ENCODE measurements at regions not wholly inside any gene's neighbourhood (a gene's known extent, or its start where the extent isn't known, plus 50 kb on each side); places are given as distances from the start of the nearest gene placed in this dataset.

GRCh38 chr14:84874436-84874835 lies 655.5 kb upstream of the FLRT2 start:
- Histone ChIP-seq H3K9me3 (no peaks in the 10 kb centered on the region), H3K27me3 (no peaks in the 10 kb centered on the region), H3K4me1 (no peaks in the 10 kb centered on the region), H3K36me3 (no peaks in the 10 kb centered on the region), H3K27ac (no peak overlapping the region), H3K4me3 (no peak overlapping the region)
- intact Hi-C loops (cut with DNase I), result no loop called here
- TF ChIP-seq POLR2AphosphoS5 (IDR thresholded peaks at IDR 0.05), result no peak
- TF ChIP-seq POLR2A (IDR thresholded peaks at IDR 0.05), result no peak
- TF ChIP-seq CTCF (IDR thresholded peaks at IDR 0.05), result no peak
- TF ChIP-seq EP300 (IDR thresholded peaks at IDR 0.05), result no peak
- no peak for DNase-seq
- 88 to 95% methylated on average over 2 of the region's 2 CpGs for WGBS, 2 donors

- Histone ChIP-seq H3K27me3 (no peaks in the 10 kb centered on the region), H3K27ac (no peak overlapping the region), H3K9me3 (no peaks in the 10 kb centered on the region), H3K4me3 (no peak overlapping the region), H3K36me3 (no peaks in the 10 kb centered on the region), H3K4me1 (no peaks in the 10 kb centered on the region)
- intact Hi-C loops (cut with DNase I), result no loop called here
- TF ChIP-seq POLR2A (IDR thresholded peaks at IDR 0.05) (no peak), EP300 (IDR thresholded peaks at IDR 0.05) (no peak), CTCF (IDR thresholded peaks at IDR 0.05) (no peak), POLR2AphosphoS5 (IDR thresholded peaks at IDR 0.05) (no peak)
- WGBS, 2 donors, result 88 to 92% methylated on average over 1 of the region's 1 CpG
- DNase-seq, result no peak
These were observed 652.9 kb upstream of the FLRT2 start for GRCh38 chr14:84877061-84877460.

GRCh38 chr14:84882830-84883229 lies 647.1 kb upstream of the FLRT2 start:
- H3K27me3 ChIP-seq, result no peaks in the 10 kb centered on the region
- WGBS, 2 donors, result 81 to 83% methylated on average over 1 of the region's 1 CpG

GRCh38 chr14:84885061-84885460 lies 644.9 kb upstream of the FLRT2 start:
- intact Hi-C loops (cut with DNase I), result no loop called here
- Histone ChIP-seq H3K36me3 (no peaks in the 10 kb centered on the region), H3K4me1 (no peaks in the 10 kb centered on the region), H3K9me3 (peaks cover 0 to 4% (median 0%) of the 10 kb centered on the region in 4 donors), H3K27me3 (no peaks in the 10 kb centered on the region), H3K4me3 (no peak overlapping the region), H3K27ac (no peak overlapping the region)
- TF ChIP-seq POLR2A (IDR thresholded peaks at IDR 0.05) (no peak), CTCF (IDR thresholded peaks at IDR 0.05) (no peak), EP300 (IDR thresholded peaks at IDR 0.05) (no peak), POLR2AphosphoS5 (IDR thresholded peaks at IDR 0.05) (no peak)
- 69 to 78% methylated on average over 3 of the region's 3 CpGs for WGBS, 2 donors
- no peak for DNase-seq

More at GRCh38 chr14:84882830-84883229, 647.1 kb upstream of the FLRT2 start:
- no peaks in the 10 kb centered on the region for H3K36me3 ChIP-seq
- no peak overlapping the region for H3K4me3 ChIP-seq
- H3K9me3 ChIP-seq, result peaks cover 0 to 4% (median 0%) of the 10 kb centered on the region in 4 donors
- intact Hi-C loops (cut with DNase I), result no loop called here
- no peak overlapping the region for H3K27ac ChIP-seq
- no peaks in the 10 kb centered on the region for H3K4me1 ChIP-seq
- TF ChIP-seq POLR2A (IDR thresholded peaks at IDR 0.05), result no peak
- no peak for TF ChIP-seq CTCF (IDR thresholded peaks at IDR 0.05)
- no peak for TF ChIP-seq POLR2AphosphoS5 (IDR thresholded peaks at IDR 0.05)
- TF ChIP-seq EP300 (IDR thresholded peaks at IDR 0.05), result no peak
- DNase-seq, result no peak

- intact Hi-C loops (cut with DNase I), result no loop called here
- no peaks in the 10 kb centered on the region for H3K4me1 ChIP-seq
- H3K9me3 ChIP-seq, result no peaks in the 10 kb centered on the region
- H3K27me3 ChIP-seq, result no peaks in the 10 kb centered on the region
- no peak for DNase-seq
- TF ChIP-seq POLR2A (IDR thresholded peaks at IDR 0.05) (no peak), EP300 (IDR thresholded peaks at IDR 0.05) (no peak), CTCF (IDR thresholded peaks at IDR 0.05) (no peak), POLR2AphosphoS5 (IDR thresholded peaks at IDR 0.05) (no peak)
- H3K27ac ChIP-seq, result no peak overlapping the region
- no peak overlapping the region for H3K4me3 ChIP-seq
- H3K36me3 ChIP-seq, result no peaks in the 10 kb centered on the region
These were observed 638.5 kb upstream of the FLRT2 start for GRCh38 chr14:84891404-84891803.

Data from sigmoid colon (tissue), 6 donors.